ENCODE measurements at regions not wholly inside any gene's neighbourhood (a gene's known extent, or its start where the extent isn't known, plus 50 kb on each side); places are given as distances from the start of the nearest gene placed in this dataset.

GRCh38 chr9:31821583-31821982, 562.9 kb upstream of the ACO1 start:
- ChIA-PET CTCF (no interaction called here), POLR2A (ENCODE audit: unreplicated experiment) (no interaction called here)
- Histone ChIP-seq H3K9me3 (ENCODE audit: control insufficient read depth, insufficient read depth, low read length) (peaks cover 7% of the 10 kb centered on the region; the same call in 1 of the 2 replicates), H4K5ac (ENCODE audit: low read depth, low read length) (no peak overlapping the region), H3K4me1 (ENCODE audit: control insufficient read depth, insufficient read depth, low read length) (no peaks in the 10 kb centered on the region), H2AK9ac (replicated peaks; ENCODE audit: low read depth, low read length, poor library complexity) (no peak overlapping the region), H3K4me3 (ENCODE audit: insufficient read depth, low read depth, low read length) (no peak overlapping the region), H3K9me1 (ENCODE audit: insufficient read depth, low read length) (no peaks in the 10 kb centered on the region), H3K9ac (ENCODE audit: low read depth, low read length) (no peak overlapping the region), H4K91ac (ENCODE audit: insufficient read depth, low read depth, low read length) (no peak overlapping the region), H2BK15ac (ENCODE audit: low read depth, low read length) (no peak overlapping the region), H3K18ac (ENCODE audit: low read depth, low read length) (no peak overlapping the region), H3K36me3 (ENCODE audit: control insufficient read depth, insufficient read depth, low read length) (no peaks in the 10 kb centered on the region), H4K20me1 (ENCODE audit: insufficient read depth, low read length) (no peaks in the 10 kb centered on the region), H4K8ac (ENCODE audit: low read depth in 2 of 2, low read length in 2 of 2) (no peak overlapping the region), H3K4ac (ENCODE audit: low read depth, low read length) (no peak overlapping the region), H2BK120ac (ENCODE audit: low read depth, low read length) (no peak overlapping the region), H2BK5ac (ENCODE audit: low read depth, low read length, poor library complexity, severe bottlenecking) (no peak overlapping the region), H3K23ac (ENCODE audit: low read depth, low read length) (no peak overlapping the region), H3K27ac (ENCODE audit: insufficient read depth, low read length) (no peak overlapping the region), H2BK20ac (ENCODE audit: low read depth, low read length) (no peak overlapping the region), H3K27me3 (ENCODE audit: control insufficient read depth, insufficient read depth, low read length) (no peaks in the 10 kb centered on the region), H3K79me1 (ENCODE audit: low read depth in 1 of 2, low read length in 2 of 2) (no peaks in the 10 kb centered on the region), H3K14ac (replicated peaks; ENCODE audit: low read depth, low read length) (no peak overlapping the region), H3K56ac (ENCODE audit: extremely low read depth, insufficient read depth, low read length) (no peak overlapping the region), H3K4me2 (ENCODE audit: low read depth, low read length) (no peak overlapping the region), H2AK5ac (ENCODE audit: low read depth, low read length) (no peak overlapping the region), H2AFZ (replicated peaks; ENCODE audit: low read length, poor library complexity) (no peak overlapping the region)
- ATAC-seq (ENCODE audit: low read depth) (no peak), DNase-seq (no peak)
- intact Hi-C loops (cut with micrococcal nuclease), result no loop called here
- BruUV-seq (replicated peaks), result no TSS peak
- dilution Hi-C loops (cut with HindIII; ENCODE audit: low sequenced_read_pairs, unreplicated experiment), result no loop called here
- in situ Hi-C loops (cut with MboI; ENCODE audit: low sequenced_read_pairs), result no loop called here
- no peak for TF ChIP-seq MAFK (IDR thresholded peaks at IDR 0.05; ENCODE audit: low read depth, low read length)
- TF ChIP-seq NFE2L2 (IDR thresholded peaks at IDR 0.05; ENCODE audit: low read depth, low read length), result no peak
- no peak for TF ChIP-seq BHLHE40 (IDR thresholded peaks at IDR 0.05; ENCODE audit: low read depth, low read length)
- TF ChIP-seq MAZ (IDR thresholded peaks at IDR 0.05; ENCODE audit: borderline replicate concordance, low read depth, low read length), result no peak
- no peak for TF ChIP-seq POLR2A (IDR thresholded peaks at IDR 0.05; ENCODE audit: low read depth, low read length)
- no peak for TF ChIP-seq CEBPB (IDR thresholded peaks at IDR 0.05; ENCODE audit: low read depth, low read length)
- TF ChIP-seq FOS (IDR thresholded peaks at IDR 0.05; ENCODE audit: low read depth, low read length), result no peak
- no peak for TF ChIP-seq RFX5 (IDR thresholded peaks at IDR 0.05; ENCODE audit: low read depth, low read length)
- TF ChIP-seq CTCF (conservative IDR thresholded peaks at IDR 0.05; ENCODE audit: low read depth, low read length), result no peak
- TF ChIP-seq MXI1 (IDR thresholded peaks at IDR 0.05; ENCODE audit: borderline replicate concordance, low read depth, low read length), result no peak
- TF ChIP-seq RAD21 (IDR thresholded peaks at IDR 0.05; ENCODE audit: low read length), result no peak
- TF ChIP-seq, protein P1, sequence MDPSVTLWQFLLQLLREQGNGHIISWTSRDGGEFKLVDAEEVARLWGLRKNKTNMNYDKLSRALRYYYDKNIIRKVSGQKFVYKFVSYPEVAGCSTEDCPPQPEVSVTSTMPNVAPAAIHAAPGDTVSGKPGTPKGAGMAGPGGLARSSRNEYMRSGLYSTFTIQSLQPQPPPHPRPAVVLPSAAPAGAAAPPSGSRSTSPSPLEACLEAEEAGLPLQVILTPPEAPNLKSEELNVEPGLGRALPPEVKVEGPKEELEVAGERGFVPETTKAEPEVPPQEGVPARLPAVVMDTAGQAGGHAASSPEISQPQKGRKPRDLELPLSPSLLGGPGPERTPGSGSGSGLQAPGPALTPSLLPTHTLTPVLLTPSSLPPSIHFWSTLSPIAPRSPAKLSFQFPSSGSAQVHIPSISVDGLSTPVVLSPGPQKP (IDR thresholded peaks at IDR 0.05; ENCODE audit: borderline replicate concordance, low read depth, low read length), result no peak
- WGBS, 2 experiments (ENCODE audit: extremely low coverage in 2 of 2, insufficient read length in 1 of 2), result 10% methylated on average over 2 of the region's 6 CpGs; no CpG with 5 or more reads in 1 of the 2 experiments
